ENCODE measurements at regions not wholly inside any gene's neighbourhood (a gene's known extent, or its start where the extent isn't known, plus 50 kb on each side); places are given as distances from the start of the nearest gene placed in this dataset.

- ATAC-seq (no peak), DNase-seq (ENCODE audit: low spot score) (no peak)
- Mint-ChIP-seq H3K4me3 (no peak overlapping the region), H3K4me1 (no peaks in the 10 kb centered on the region), H3K9me3 (peaks cover 61% of the 10 kb centered on the region), H3K27ac (no peak overlapping the region), H3K27me3 (ENCODE audit: low read depth) (peaks cover 3% of the 10 kb centered on the region), H3K36me3 (peaks cover 48% of the 10 kb centered on the region)
- TF ChIP-seq ARID4B (CRISPR knock-in tag; IDR thresholded peaks at IDR 0.05; ENCODE audit: borderline replicate concordance) (no peak), ZBTB21 (CRISPR knock-in tag; IDR thresholded peaks at IDR 0.05; ENCODE audit: borderline replicate concordance) (no peak), AR (CRISPR knock-in tag; IDR thresholded peaks at IDR 0.05) (no peak), AFF4 (CRISPR knock-in tag; IDR thresholded peaks at IDR 0.05; ENCODE audit: borderline replicate concordance) (no peak), GTF2I (CRISPR knock-in tag; conservative IDR thresholded peaks at IDR 0.05) (no peak), MYBL2 (CRISPR knock-in tag; IDR thresholded peaks at IDR 0.05) (no peak), IRF1 (CRISPR knock-in tag; IDR thresholded peaks at IDR 0.05) (no peak), JAZF1 (CRISPR knock-in tag; IDR thresholded peaks at IDR 0.05) (no peak), ZNF423 (CRISPR knock-in tag; IDR thresholded peaks at IDR 0.05) (no peak)
- ChIA-PET CTCF (no interaction called here), POLR2A (no interaction called here)
Observed at GRCh38 chr12:126999352-126999751, 1267.6 kb upstream of the TMEM132C start.

GRCh38 chr12:127005406-127005805, 1261.6 kb upstream of the TMEM132C start:
- ATAC-seq (no peak), DNase-seq (ENCODE audit: low spot score) (no peak)
- peaks cover 63% of the 10 kb centered on the region for H3K9me3 Mint-ChIP-seq
- TF ChIP-seq ZNF671 (CRISPR knock-in tag; IDR thresholded peaks at IDR 0.05) = no peak
- no peak overlapping the region for H3K4me3 Mint-ChIP-seq
- peaks cover 41% of the 10 kb centered on the region for H3K36me3 Mint-ChIP-seq
- no peak overlapping the region for H3K27ac Mint-ChIP-seq
- H3K27me3 Mint-ChIP-seq (ENCODE audit: low read depth) = peaks cover 3% of the 10 kb centered on the region
- H3K4me1 Mint-ChIP-seq = no peaks in the 10 kb centered on the region
- CTCF ChIA-PET = no interaction called here
- POLR2A ChIA-PET = no interaction called here

- ChIA-PET CTCF (no interaction called here), POLR2A (interaction anchor here (0.6 kb wide), 1 partner anchor 65 kb away, joined by 3 read pairs; no protein-coding TSS in a partner anchor)
- Mint-ChIP-seq H3K4me3 (no peak overlapping the region), H3K27me3 (ENCODE audit: low read depth) (peaks cover 6% of the 10 kb centered on the region), H3K9me3 (peaks cover 68% of the 10 kb centered on the region), H3K4me1 (no peaks in the 10 kb centered on the region), H3K36me3 (peaks cover 47% of the 10 kb centered on the region), H3K27ac (no peak overlapping the region)
- ATAC-seq (no peak), DNase-seq (ENCODE audit: low spot score) (no peak)
- TF ChIP-seq USF2 (CRISPR knock-in tag; IDR thresholded peaks at IDR 0.05) = no peak
- TF ChIP-seq GTF2I (CRISPR knock-in tag; conservative IDR thresholded peaks at IDR 0.05) = no peak
- TF ChIP-seq EMX1 (CRISPR knock-in tag; IDR thresholded peaks at IDR 0.05) = no peak
- no peak for TF ChIP-seq CREB1 (CRISPR knock-in tag; IDR thresholded peaks at IDR 0.05)
- TF ChIP-seq E2F5 (CRISPR knock-in tag; IDR thresholded peaks at IDR 0.05) = no peak
- TF ChIP-seq ATF2 (CRISPR knock-in tag; IDR thresholded peaks at IDR 0.05; ENCODE audit: borderline replicate concordance, low read depth) = no peak
- no peak for TF ChIP-seq ESRRA (CRISPR knock-in tag; IDR thresholded peaks at IDR 0.05; ENCODE audit: borderline replicate concordance)
- TF ChIP-seq HMGA2 (CRISPR knock-in tag; IDR thresholded peaks at IDR 0.05) = no peak
- no peak for TF ChIP-seq CREM (CRISPR knock-in tag; IDR thresholded peaks at IDR 0.05)
Observed at GRCh38 chr12:127006972-127007371, 1260.0 kb upstream of the TMEM132C start.
